IMR-90 (cell line): ENCODE measurements at regions not wholly inside any gene's neighbourhood (a gene's known extent, or its start where the extent isn't known, plus 50 kb on each side); places are given as distances from the start of the nearest gene placed in this dataset.

Experiments used
- ATAC-seq: fragments of 200-7000 bp; cut with Tn5 transposase; 2 replicates; pipeline ENCODE4 v1.9.1; 2020; ENCODE audit warnings: low read depth, mild to moderate bottlenecking, moderate library complexity
- BruUV-seq: library from RNA; stranded (reverse); fragments of 400-500 nt; replicated peaks from 2 replicates; lab custom pipeline; 2021; lab: Mats Ljungman, UMichigan
- CTCF ChIA-PET: fragments of 300-600 bp; formaldehyde crosslinking; extraction: SDS; loops from one replicate; lab custom pipeline; 2021; ENCODE audit warnings: antibody characterized with exemption; lab: Yijun Ruan, JAX
- POLR2A ChIA-PET: fragments of 300-600 bp; sonication (Branson Sonifier 250); formaldehyde crosslinking; loops from one replicate; lab custom pipeline; 2022; ENCODE audit warnings: antibody characterized with exemption; ENCODE audit not compliant: unreplicated experiment; lab: Charles Lee
- DNase-seq: peaks from one replicate; pipeline ENCODE4 v3.0.0; 2013
- H2AFZ ChIP-seq: replicated peaks from 2 replicates; pipeline ENCODE3; 2013; ENCODE audit warnings: low read length, mild to moderate bottlenecking; ENCODE audit not compliant: poor library complexity
- H2AK5ac ChIP-seq: 2 replicates; pipeline ENCODE4 v1.6.1; 2013; ENCODE audit warnings: low read depth, low read length, inconsistent platforms
- H2AK9ac ChIP-seq: replicated peaks from 2 replicates; pipeline ENCODE3; 2013; ENCODE audit warnings: mild to moderate bottlenecking, low read depth, low read length, moderate library complexity; ENCODE audit not compliant: poor library complexity
- H2BK120ac ChIP-seq: 2 replicates; pipeline ENCODE4 v1.6.1; 2013; ENCODE audit warnings: low read depth, low read length, inconsistent platforms
- H2BK15ac ChIP-seq: 3 replicates; pipeline ENCODE4 v1.6.1; 2013; ENCODE audit warnings: low read depth, low read length, inconsistent platforms
- H2BK20ac ChIP-seq: 2 replicates; pipeline ENCODE4 v1.6.1; 2013; ENCODE audit warnings: low read depth, mild to moderate bottlenecking, inconsistent platforms, low read length, moderate library complexity
- H2BK5ac ChIP-seq: 2 replicates; pipeline ENCODE4 v1.6.1; 2013; ENCODE audit warnings: mild to moderate bottlenecking, low read depth, low read length, inconsistent platforms; ENCODE audit not compliant: poor library complexity, severe bottlenecking
- H3K14ac ChIP-seq: replicated peaks from 2 replicates; pipeline ENCODE4 v1.6.1; 2013; ENCODE audit warnings: low read depth, low read length, inconsistent platforms
- H3K18ac ChIP-seq: 2 replicates; pipeline ENCODE4 v1.6.1; 2013; ENCODE audit warnings: low read depth, low read length, control low read depth
- H3K23ac ChIP-seq: 2 replicates; pipeline ENCODE4 v1.6.1; 2013; ENCODE audit warnings: low read depth, low read length, inconsistent platforms
- H3K27ac ChIP-seq: 2 replicates; pipeline ENCODE4 v1.5.1; 2013; ENCODE audit warnings: mild to moderate bottlenecking, control low read depth, low read length; ENCODE audit not compliant: insufficient read depth
- H3K27me3 ChIP-seq: 2 replicates; pipeline ENCODE4 v1.6.1; 2013; ENCODE audit warnings: low read length; ENCODE audit not compliant: control insufficient read depth, insufficient read depth
- H3K36me3 ChIP-seq: 2 replicates; pipeline ENCODE4 v1.6.1; 2013; ENCODE audit warnings: low read length, mixed read lengths; ENCODE audit not compliant: control insufficient read depth, insufficient read depth
- H3K4ac ChIP-seq: 2 replicates; pipeline ENCODE4 v1.6.1; 2013; ENCODE audit warnings: low read depth, low read length, inconsistent platforms
- H3K4me1 ChIP-seq: 2 replicates; pipeline ENCODE4 v1.6.1; 2013; ENCODE audit warnings: low read length, mixed read lengths; ENCODE audit not compliant: control insufficient read depth, insufficient read depth
- H3K4me2 ChIP-seq: 2 replicates; pipeline ENCODE4 v1.6.1; 2013; ENCODE audit warnings: low read depth, mild to moderate bottlenecking, control low read depth, low read length, moderate library complexity
- H3K4me3 ChIP-seq: 2 replicates; pipeline ENCODE4 v1.5.1; 2013; ENCODE audit warnings: low read depth, mild to moderate bottlenecking, control low read depth, low read length, moderate library complexity; ENCODE audit not compliant: insufficient read depth
- H3K56ac ChIP-seq: 2 replicates; pipeline ENCODE4 v1.6.1; 2013; ENCODE audit warnings: low read length, inconsistent platforms; ENCODE audit not compliant: insufficient read depth; ENCODE audit errors: extremely low read depth
- H3K79me1 ChIP-seq, 2 experiments: 2 replicates each; pipeline ENCODE4 v1.6.1; 2013; ENCODE audit warnings: low read length in 2 of 2, inconsistent platforms in 1 of 2, low read depth in 1 of 2
- H3K9ac ChIP-seq: 2 replicates; pipeline ENCODE4 v1.6.1; 2013; ENCODE audit warnings: low read depth, low read length, control low read depth
- H3K9me1 ChIP-seq: 2 replicates; pipeline ENCODE4 v1.6.1; 2013; ENCODE audit warnings: low read length, inconsistent platforms; ENCODE audit not compliant: insufficient read depth
- H3K9me3 ChIP-seq: 2 replicates; pipeline ENCODE4 v1.6.1; 2013; ENCODE audit warnings: low read length; ENCODE audit not compliant: control insufficient read depth, insufficient read depth
- H4K20me1 ChIP-seq: 2 replicates; pipeline ENCODE4 v1.6.1; 2013; ENCODE audit warnings: low read length, inconsistent platforms; ENCODE audit not compliant: insufficient read depth
- H4K5ac ChIP-seq: 2 replicates; pipeline ENCODE4 v1.6.1; 2013; ENCODE audit warnings: mild to moderate bottlenecking, low read depth, low read length, control low read depth
- H4K8ac ChIP-seq, 2 experiments: 2 replicates each; pipeline ENCODE4 v1.6.1; 2013; ENCODE audit warnings: low read depth in 2 of 2, low read length in 2 of 2, control low read depth in 1 of 2, inconsistent platforms in 1 of 2
- H4K91ac ChIP-seq: 2 replicates; pipeline ENCODE4 v1.6.1; 2013; ENCODE audit warnings: low read depth, low read length, inconsistent platforms; ENCODE audit not compliant: insufficient read depth
- CEBPB ChIP-seq: IDR thresholded peaks from 2 replicates; pipeline ENCODE4 v1.6.1; 2012; ENCODE audit warnings: low read depth, low read length, improper control_type of control experiment
- CHD1 ChIP-seq: IDR thresholded peaks from 2 replicates; pipeline ENCODE4 v1.6.1; 2012; ENCODE audit warnings: low read depth, low read length, improper control_type of control experiment
- FOS ChIP-seq: fragments of 150-350 bp; IDR thresholded peaks from 2 replicates; pipeline ENCODE4 v1.6.1; 2016; ENCODE audit warnings: low read depth, low read length
- WGBS, 2 experiments: methylation state at CpG; one replicate each; pipeline versions ENCODE4 v1.1.5 to v1.1.7; 2013; ENCODE audit warnings: missing lambda C conversion rate in 2 of 2; ENCODE audit not compliant: insufficient read length in 1 of 2; ENCODE audit errors: extremely low coverage in 2 of 2; 5-methylcytosine and 5-hydroxymethylcytosine counted together
- dilution Hi-C: fragments of 300-500 bp; cut with HindIII; formaldehyde crosslinking; loops from one replicate; pipeline ENCODE4 v1.14.3; 2018; ENCODE audit warnings: low sequenced_read_pairs; ENCODE audit not compliant: unreplicated experiment
- in situ Hi-C: fragments of 300-500 bp; cut with MboI; formaldehyde crosslinking; loops from 3 replicates; pipeline ENCODE4 v1.14.3; 2019; ENCODE audit warnings: low sequenced_read_pairs, inconsistent platforms, mixed read lengths
- intact Hi-C: fragments of 100-400 bp; cut with micrococcal nuclease; formaldehyde crosslinking; loops from 2 replicates; pipeline ENCODE4 v1.10.0; 2022
- TF ChIP-seq, protein P1 (sequence below): fragments of 150-350 bp; IDR thresholded peaks from 2 replicates; pipeline ENCODE4 v1.6.1; 2017; ENCODE audit warnings: mild to moderate bottlenecking, antibody characterized with exemption, low read length, low read depth

DNA sequence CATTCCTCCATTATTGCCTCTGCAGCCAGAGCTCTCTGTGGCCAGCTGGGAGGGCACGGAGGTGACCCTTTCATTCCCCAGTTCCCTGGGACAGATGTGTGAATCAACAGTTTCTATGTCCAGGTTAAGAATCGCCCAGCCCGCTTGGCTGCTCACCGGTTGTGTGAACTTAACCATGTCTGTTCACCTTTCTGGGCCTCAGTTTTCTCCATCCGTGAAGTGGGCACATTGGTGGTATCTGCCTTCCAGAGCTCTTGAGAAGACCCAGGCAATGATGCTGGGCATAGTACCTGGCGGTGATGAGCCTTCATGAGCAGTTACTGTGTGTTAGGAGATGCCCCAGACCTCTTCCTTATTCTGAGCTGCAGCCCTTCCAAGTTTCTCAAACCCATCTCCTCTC lies 238.3 kb downstream of the MATN1 start:
- Histone ChIP-seq H3K4me2 (no peak overlapping the region), H3K18ac (no peak overlapping the region), H3K27ac (no peak overlapping the region), H3K23ac (no peak overlapping the region), H4K91ac (no peak overlapping the region), H4K20me1 (no peaks in the 10 kb centered on the region), H2BK5ac (no peak overlapping the region), H3K14ac (no peak overlapping the region), H3K9me1 (no peaks in the 10 kb centered on the region), H4K5ac (no peak overlapping the region), H3K9me3 (peaks cover 32% of the 10 kb centered on the region), H3K36me3 (no peaks in the 10 kb centered on the region), H2AK9ac (no peak overlapping the region), H3K56ac (no peak overlapping the region), H4K8ac (no peak overlapping the region), H3K27me3 (no peaks in the 10 kb centered on the region), H3K9ac (no peak overlapping the region), H2BK120ac (no peak overlapping the region), H2BK15ac (no peak overlapping the region), H3K4me1 (no peaks in the 10 kb centered on the region), H3K4me3 (no peak overlapping the region), H3K79me1 (no peaks in the 10 kb centered on the region), H2AFZ (no peak overlapping the region), H3K4ac (no peak overlapping the region), H2BK20ac (no peak overlapping the region), H2AK5ac (no peak overlapping the region)
- no peak for DNase-seq
- ChIA-PET POLR2A (no interaction called here), CTCF (no interaction called here)
- dilution Hi-C loops = no loop called here
- in situ Hi-C loops = no loop called here
- BruUV-seq = no TSS peak
- ATAC-seq = no peak
- TF ChIP-seq CHD1 (no peak), FOS (no peak), CEBPB (no peak)
- TF ChIP-seq, protein P1, sequence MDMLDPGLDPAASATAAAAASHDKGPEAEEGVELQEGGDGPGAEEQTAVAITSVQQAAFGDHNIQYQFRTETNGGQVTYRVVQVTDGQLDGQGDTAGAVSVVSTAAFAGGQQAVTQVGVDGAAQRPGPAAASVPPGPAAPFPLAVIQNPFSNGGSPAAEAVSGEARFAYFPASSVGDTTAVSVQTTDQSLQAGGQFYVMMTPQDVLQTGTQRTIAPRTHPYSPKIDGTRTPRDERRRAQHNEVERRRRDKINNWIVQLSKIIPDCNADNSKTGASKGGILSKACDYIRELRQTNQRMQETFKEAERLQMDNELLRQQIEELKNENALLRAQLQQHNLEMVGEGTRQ = no peak
- no CpG with 5 or more reads among the region's 6 CpGs for WGBS, 2 experiments
- intact Hi-C loops = no loop called here
